ENCODE measurements at regions not wholly inside any gene's neighbourhood (a gene's known extent, or its start where the extent isn't known, plus 50 kb on each side); places are given as distances from the start of the nearest gene placed in this dataset.

DNA sequence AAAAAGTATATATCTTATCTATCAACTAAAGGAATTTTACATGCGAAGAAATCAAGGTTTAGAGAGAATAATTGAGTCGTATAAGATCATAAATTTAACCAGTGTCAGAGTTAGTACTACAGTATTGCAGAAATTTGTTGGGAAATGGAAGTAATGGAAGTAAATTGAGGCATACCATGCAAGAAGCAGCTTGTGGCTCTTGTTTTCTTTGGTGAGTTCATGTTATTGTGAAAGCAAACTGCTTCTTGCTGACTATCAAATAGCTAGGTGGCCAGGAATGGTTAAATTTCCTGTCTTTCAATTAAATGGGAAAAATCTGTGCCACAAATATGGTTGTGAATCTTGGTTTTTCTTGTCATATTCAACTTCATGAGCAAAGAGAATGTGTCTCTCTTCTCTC lies 652.7 kb downstream of the LMO4 start:
- DNase-seq (no peak), ATAC-seq (no peak)
- WGBS, 4 donors, result 80 to 93% (median 90%) methylated on average over 2 of the region's 2 CpGs
- peaks cover 0 to 7% (median 0%) of the 10 kb centered on the region in 9 donors for H3K27me3 ChIP-seq
- H3K27ac ChIP-seq, result no peak overlapping the region
- no peak for TF ChIP-seq POLR2A (IDR thresholded peaks at IDR 0.05)
- TF ChIP-seq, protein P1, sequence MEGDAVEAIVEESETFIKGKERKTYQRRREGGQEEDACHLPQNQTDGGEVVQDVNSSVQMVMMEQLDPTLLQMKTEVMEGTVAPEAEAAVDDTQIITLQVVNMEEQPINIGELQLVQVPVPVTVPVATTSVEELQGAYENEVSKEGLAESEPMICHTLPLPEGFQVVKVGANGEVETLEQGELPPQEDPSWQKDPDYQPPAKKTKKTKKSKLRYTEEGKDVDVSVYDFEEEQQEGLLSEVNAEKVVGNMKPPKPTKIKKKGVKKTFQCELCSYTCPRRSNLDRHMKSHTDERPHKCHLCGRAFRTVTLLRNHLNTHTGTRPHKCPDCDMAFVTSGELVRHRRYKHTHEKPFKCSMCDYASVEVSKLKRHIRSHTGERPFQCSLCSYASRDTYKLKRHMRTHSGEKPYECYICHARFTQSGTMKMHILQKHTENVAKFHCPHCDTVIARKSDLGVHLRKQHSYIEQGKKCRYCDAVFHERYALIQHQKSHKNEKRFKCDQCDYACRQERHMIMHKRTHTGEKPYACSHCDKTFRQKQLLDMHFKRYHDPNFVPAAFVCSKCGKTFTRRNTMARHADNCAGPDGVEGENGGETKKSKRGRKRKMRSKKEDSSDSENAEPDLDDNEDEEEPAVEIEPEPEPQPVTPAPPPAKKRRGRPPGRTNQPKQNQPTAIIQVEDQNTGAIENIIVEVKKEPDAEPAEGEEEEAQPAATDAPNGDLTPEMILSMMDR (IDR thresholded peaks at IDR 0.05), result no peak
- no peaks in the 10 kb centered on the region for H3K36me3 ChIP-seq
- H3K4me1 ChIP-seq, result peaks cover 0 to 5% (median 0%) of the 10 kb centered on the region in 12 donors
- H3K9me3 ChIP-seq, result no peaks in the 10 kb centered on the region
- H3K4me3 ChIP-seq, result no peak overlapping the region
- intact Hi-C loops (cut with DNase I), result no loop called here

GRCh38 chr1:87981810-87982209 lies 653.1 kb downstream of the LMO4 start:
- peaks cover 0 to 7% (median 0%) of the 10 kb centered on the region in 9 donors for H3K27me3 ChIP-seq
- no peak overlapping the region for H3K27ac ChIP-seq
- no peak overlapping the region for H3K4me3 ChIP-seq
- DNase-seq (no peak), ATAC-seq (no peak)
- peaks cover 0 to 5% (median 0%) of the 10 kb centered on the region in 12 donors for H3K4me1 ChIP-seq
- 89 to 98% (median 94%) methylated on average over 1 of the region's 1 CpG for WGBS, 4 donors
- H3K9me3 ChIP-seq, result no peaks in the 10 kb centered on the region
- H3K36me3 ChIP-seq, result no peaks in the 10 kb centered on the region
- intact Hi-C loops (cut with DNase I), result no loop called here
- TF ChIP-seq POLR2A (IDR thresholded peaks at IDR 0.05), result no peak
- TF ChIP-seq, protein P1 (IDR thresholded peaks at IDR 0.05), result no peak

GRCh38 chr1:87983841-87984240 lies 655.2 kb downstream of the LMO4 start:
- H3K4me3 ChIP-seq, result no peak overlapping the region
- WGBS, 4 donors, result 92 to 95% (median 94%) methylated on average over 1 of the region's 1 CpG
- DNase-seq (no peak), ATAC-seq (no peak)
- intact Hi-C loops (cut with DNase I), result no loop called here
- H3K9me3 ChIP-seq, result no peaks in the 10 kb centered on the region
- H3K27ac ChIP-seq, result no peak overlapping the region
- H3K27me3 ChIP-seq, result peaks cover 0 to 7% (median 0%) of the 10 kb centered on the region in 9 donors
- H3K4me1 ChIP-seq, result peaks cover 0 to 5% (median 0%) of the 10 kb centered on the region in 12 donors
- no peak for TF ChIP-seq POLR2A (IDR thresholded peaks at IDR 0.05)
- TF ChIP-seq, protein P1 (IDR thresholded peaks at IDR 0.05), result no peak
- no peaks in the 10 kb centered on the region for H3K36me3 ChIP-seq

GRCh38 chr1:87985071-87985470 lies 656.4 kb downstream of the LMO4 start:
- no peak for DNase-seq
- Histone ChIP-seq H3K4me3 (no peak overlapping the region), H3K9me3 (no peaks in the 10 kb centered on the region), H3K36me3 (no peaks in the 10 kb centered on the region), H3K27me3 (peaks cover 0 to 7% (median 0%) of the 10 kb centered on the region in 9 donors), H3K4me1 (peaks cover 0 to 5% (median 0%) of the 10 kb centered on the region in 12 donors), H3K27ac (no peak overlapping the region)
- no peak for TF ChIP-seq POLR2A (IDR thresholded peaks at IDR 0.05)
- TF ChIP-seq, protein P1 (IDR thresholded peaks at IDR 0.05), result no peak
- 50 to 64% (median 57%) methylated on average over 1 of the region's 1 CpG for WGBS, 4 donors
- intact Hi-C loops (cut with DNase I), result no loop called here
- ATAC-seq, result no peak
